Ectodermal cell (in vitro differentiated cells): ENCODE measurements at regions not wholly inside any gene's neighbourhood (a gene's known extent, or its start where the extent isn't known, plus 50 kb on each side); places are given as distances from the start of the nearest gene placed in this dataset.
"Not testable (repeated sequence)": the region's sequence is repeated elsewhere in the genome, so short reads cannot be mapped to it uniquely, and the experiment has no call there.

Experiments
- H3K27ac ChIP-seq: 2 replicates; pipeline ENCODE4 v1.7.0; 2013; ENCODE audit warnings: mild to moderate bottlenecking, low read depth, low read length; ENCODE audit not compliant: insufficient read depth, poor library complexity, severe bottlenecking
- H3K27me3 ChIP-seq: 2 replicates; pipeline ENCODE4 v1.7.0; 2013; ENCODE audit warnings: mild to moderate bottlenecking, low read length; ENCODE audit not compliant: insufficient read depth, control insufficient read depth, poor library complexity, severe bottlenecking
- H3K36me3 ChIP-seq: one replicate; pipeline ENCODE4 v1.7.0; 2013; ENCODE audit warnings: low read length; ENCODE audit not compliant: control insufficient read depth, insufficient read depth
- H3K4me1 ChIP-seq: one replicate; pipeline ENCODE4 v1.7.0; 2013; ENCODE audit warnings: low read length; ENCODE audit not compliant: control insufficient read depth, insufficient read depth
- H3K4me3 ChIP-seq: 2 replicates; pipeline ENCODE4 v1.7.0; 2013; ENCODE audit warnings: low read depth, low read length, control low read depth; ENCODE audit not compliant: insufficient read depth
- H3K9me3 ChIP-seq: 2 replicates; pipeline ENCODE4 v1.7.0; 2013; ENCODE audit warnings: mild to moderate bottlenecking, low read length, moderate library complexity; ENCODE audit not compliant: control insufficient read depth
- WGBS, 2 experiments: methylation state at CpG; one replicate each; pipeline ENCODE4 v1.1.7; 2013; ENCODE audit warnings: missing lambda C conversion rate in 2 of 2; 5-methylcytosine and 5-hydroxymethylcytosine counted together

DNA sequence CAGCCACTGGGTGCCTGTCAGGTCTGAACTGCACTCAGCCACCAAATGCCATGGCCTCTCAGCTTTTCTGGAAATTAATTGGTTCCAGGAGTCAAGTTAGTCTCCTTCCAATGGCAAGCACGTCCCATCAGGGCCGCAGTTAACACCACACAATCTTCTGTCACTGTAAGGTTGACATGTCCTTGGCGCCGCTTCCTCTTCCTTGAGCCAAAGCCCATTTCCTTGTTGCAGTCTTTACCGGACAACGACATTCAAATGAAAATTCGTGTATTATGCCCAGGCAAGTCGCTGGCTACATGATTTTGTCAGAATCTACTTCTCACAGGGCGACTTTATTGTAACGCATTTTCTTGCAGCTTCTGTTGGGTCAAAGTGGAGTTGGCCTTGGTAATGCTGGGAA is 430.6 kb upstream of the KAZN start:
- 94 to 96% methylated on average over 10 of the region's 10 CpGs for WGBS, 2 experiments
- Histone ChIP-seq H3K27ac (no peak overlapping the region), H3K27me3 (no peaks in the 10 kb centered on the region), H3K4me3 (no peak overlapping the region), H3K4me1 (no peaks in the 10 kb centered on the region), H3K9me3 (no peaks in the 10 kb centered on the region), H3K36me3 (no peaks in the 10 kb centered on the region)

DNA sequence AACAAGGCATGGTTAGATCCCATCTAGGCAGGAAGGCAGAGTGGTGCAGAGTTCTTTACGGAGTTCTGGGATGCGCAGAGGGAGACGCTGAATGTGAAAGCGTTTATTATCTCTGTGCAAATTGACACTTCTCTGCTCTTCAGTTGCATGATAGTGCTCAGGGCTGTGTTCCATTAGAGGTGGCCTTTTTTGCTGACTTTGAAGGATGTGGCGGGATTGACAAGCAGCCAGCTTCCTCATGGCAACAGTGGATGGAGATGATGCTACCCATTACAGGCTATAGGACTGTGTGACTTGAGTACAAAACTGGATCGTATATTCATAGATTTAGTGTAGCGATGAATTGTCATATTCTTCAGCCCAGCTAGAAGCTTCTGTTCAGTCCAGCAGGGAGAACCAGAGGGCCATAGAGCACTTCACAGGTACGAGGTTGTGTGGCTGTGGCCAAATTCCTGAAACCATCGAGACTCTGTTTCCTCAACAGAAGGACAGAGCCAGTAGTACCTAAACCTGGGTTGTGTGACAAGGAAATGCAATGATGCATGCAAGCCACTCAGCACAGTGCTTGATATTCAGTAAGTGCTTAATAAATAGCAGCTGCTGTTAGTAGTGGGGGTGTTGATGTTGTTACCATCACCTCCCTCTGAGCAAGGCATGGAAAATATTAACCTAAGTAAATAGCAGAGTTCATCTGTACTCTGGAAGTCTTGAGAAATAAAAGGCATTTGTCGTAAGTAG is 430.0 kb upstream of the KAZN start:
- no peaks in the 10 kb centered on the region for H3K27me3 ChIP-seq
- WGBS, 2 experiments, result 96 to 97% methylated on average over 10 of the region's 10 CpGs
- H3K4me1 ChIP-seq, result no peaks in the 10 kb centered on the region
- H3K9me3 ChIP-seq, result no peaks in the 10 kb centered on the region
- H3K4me3 ChIP-seq, result no peak overlapping the region
- no peak overlapping the region for H3K27ac ChIP-seq
- H3K36me3 ChIP-seq, result no peaks in the 10 kb centered on the region

DNA sequence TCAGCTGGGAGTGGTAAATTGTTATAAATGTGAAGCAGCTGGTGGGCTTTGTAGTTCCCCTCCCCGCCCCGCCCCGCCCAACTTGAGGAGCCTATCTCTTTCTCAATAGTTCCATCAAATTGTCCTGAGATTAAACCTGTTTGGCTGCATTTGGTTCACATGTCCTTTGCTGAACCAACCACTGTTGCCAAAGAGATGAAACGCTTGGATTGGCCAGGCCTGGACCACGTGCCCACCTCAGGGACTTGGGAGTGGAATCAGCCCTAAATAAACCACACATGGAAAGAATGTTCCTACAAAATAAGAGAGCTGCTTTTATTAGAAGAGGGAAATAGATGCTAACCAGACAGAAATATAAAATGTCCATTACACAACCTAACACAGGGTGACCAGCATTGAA is 424.9 kb upstream of the KAZN start:
- Histone ChIP-seq H3K4me3 (no peak overlapping the region), H3K4me1 (no peaks in the 10 kb centered on the region), H3K9me3 (no peaks in the 10 kb centered on the region), H3K36me3 (no peaks in the 10 kb centered on the region), H3K27me3 (no peaks in the 10 kb centered on the region), H3K27ac (no peak overlapping the region)
- 91 to 95% methylated on average over 5 of the region's 5 CpGs for WGBS, 2 experiments

DNA sequence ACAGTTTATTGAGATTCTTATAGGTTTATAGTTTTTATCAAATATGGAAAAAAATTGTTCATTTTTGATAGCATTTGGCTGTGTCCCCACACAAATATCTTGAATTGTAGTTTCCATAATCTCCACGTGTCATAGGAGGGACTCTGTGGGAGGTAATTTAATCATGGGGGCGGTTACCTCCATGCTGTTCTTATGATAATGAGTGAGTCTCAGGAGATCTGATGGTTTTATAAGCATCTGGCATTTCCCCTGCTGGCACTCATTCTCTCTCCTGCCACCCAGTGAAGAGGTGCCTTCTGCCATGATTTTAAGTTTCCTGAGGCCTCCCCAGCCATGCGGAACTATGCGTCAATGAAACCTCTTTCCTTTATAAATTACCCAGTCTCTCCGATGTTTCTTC is 420.6 kb upstream of the KAZN start:
- not testable (repeated sequence) for H3K9me3 ChIP-seq, H3K36me3 ChIP-seq, H3K27me3 ChIP-seq, H3K4me3 ChIP-seq, H3K27ac ChIP-seq
- WGBS, 2 experiments, result 59 to 61% methylated on average over 5 of the region's 5 CpGs
- H3K4me1 ChIP-seq, result peaks cover 15% of the 10 kb centered on the region

DNA sequence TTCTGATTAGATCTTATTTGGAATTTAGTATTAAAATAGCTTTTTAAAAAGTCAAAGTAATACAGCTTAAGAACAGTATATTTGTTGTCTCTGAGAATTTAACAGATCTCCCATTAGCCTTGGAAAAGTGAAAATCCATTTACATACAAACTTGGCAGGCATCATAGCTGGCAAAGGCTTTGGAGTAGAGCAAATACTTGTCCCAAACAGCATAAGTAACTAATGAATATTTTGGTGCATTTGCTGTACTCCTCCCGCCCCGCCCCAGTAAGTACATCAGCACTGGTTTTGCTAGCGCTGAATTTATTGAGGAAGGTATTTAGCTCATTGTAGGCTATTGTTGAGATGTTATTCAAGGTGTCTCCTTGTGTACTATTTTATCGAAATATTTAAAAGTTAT is 417.7 kb upstream of the KAZN start:
- Histone ChIP-seq H3K4me3 (no peak overlapping the region), H3K36me3 (no peaks in the 10 kb centered on the region), H3K4me1 (peaks cover 18% of the 10 kb centered on the region), H3K27ac (no peak overlapping the region), H3K27me3 (no peaks in the 10 kb centered on the region), H3K9me3 (no peaks in the 10 kb centered on the region)
- 72 to 73% methylated on average over 4 of the region's 4 CpGs for WGBS, 2 experiments

DNA sequence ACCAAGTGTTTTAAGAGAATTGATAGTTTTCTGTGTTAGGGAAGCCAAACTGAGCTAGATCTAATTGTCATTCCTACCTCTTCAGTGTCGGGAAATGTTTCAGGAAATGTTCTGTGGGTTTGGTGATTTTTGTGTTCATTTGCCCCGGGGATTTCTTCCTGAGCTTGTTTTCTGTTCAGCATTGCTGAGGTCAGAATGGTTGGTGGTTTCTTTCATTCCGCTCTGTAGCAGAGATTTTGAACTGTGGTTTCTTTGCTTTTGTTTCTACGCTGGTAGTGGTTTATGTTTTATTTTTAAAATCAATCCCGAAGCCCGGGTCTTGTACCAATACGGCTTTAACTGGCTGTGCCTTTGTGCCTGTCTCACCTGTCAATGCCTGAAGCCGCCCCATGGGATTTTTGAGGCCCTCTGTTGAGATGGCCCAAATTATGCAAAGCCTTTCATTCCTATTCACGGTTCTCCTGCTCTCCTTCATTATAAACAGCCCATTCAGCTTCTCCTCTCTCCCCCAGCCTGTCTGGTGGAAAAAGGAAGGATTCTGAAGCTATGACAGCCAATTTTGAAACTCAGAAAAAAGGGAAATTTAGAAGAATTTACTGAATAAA is 417.2 kb upstream of the KAZN start:
- WGBS, 2 experiments, result 59 to 60% methylated on average over 9 of the region's 9 CpGs
- Histone ChIP-seq H3K4me3 (no peak overlapping the region), H3K27ac (no peak overlapping the region), H3K4me1 (peaks cover 18% of the 10 kb centered on the region), H3K27me3 (no peaks in the 10 kb centered on the region), H3K36me3 (no peaks in the 10 kb centered on the region), H3K9me3 (no peaks in the 10 kb centered on the region)

DNA sequence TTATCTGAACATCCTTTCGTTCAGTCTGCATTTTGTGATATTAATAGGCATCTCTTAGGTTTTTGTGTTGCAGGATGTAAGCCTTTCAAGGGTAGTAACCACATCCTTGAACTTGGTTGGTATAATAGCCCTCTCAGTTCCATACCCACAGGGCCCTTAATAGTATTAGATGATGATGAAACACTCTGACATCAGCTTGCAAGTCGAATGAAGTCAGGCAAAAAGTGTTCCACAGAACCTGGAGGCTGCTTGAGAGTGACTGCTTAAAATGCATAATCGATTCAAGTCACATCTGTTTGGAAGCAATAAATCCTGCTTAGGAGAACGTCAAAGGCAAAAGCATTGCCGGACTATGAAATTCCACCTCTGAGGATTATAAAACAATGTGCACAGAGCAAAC is 415.6 kb upstream of the KAZN start:
- Histone ChIP-seq H3K4me1 (peaks cover 18% of the 10 kb centered on the region), H3K27me3 (no peaks in the 10 kb centered on the region), H3K36me3 (no peaks in the 10 kb centered on the region), H3K9me3 (no peaks in the 10 kb centered on the region), H3K4me3 (no peak overlapping the region), H3K27ac (no peak overlapping the region)
- 94 to 98% methylated on average over 5 of the region's 5 CpGs for WGBS, 2 experiments

DNA sequence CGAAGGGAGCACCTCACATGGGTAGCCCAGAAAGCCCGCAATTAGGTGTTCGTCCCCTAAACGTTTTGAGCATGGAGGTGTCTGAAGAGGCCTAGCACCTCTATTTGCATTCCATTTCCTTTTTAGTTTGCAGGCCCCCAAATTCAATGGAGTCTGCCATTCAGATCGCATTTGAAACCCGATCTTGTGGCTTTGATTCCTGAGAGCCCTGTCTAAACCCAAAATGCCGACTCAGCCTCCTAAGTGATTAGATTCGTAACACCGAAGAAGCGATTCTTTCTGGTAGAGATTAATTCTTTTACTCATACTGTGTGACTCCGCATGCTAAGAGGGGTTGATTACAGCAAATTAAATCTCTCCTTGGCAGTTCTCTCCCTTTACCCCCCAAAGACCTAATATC is 415.2 kb upstream of the KAZN start:
- no peak overlapping the region for H3K4me3 ChIP-seq
- H3K27ac ChIP-seq, result no peak overlapping the region
- H3K36me3 ChIP-seq, result no peaks in the 10 kb centered on the region
- H3K27me3 ChIP-seq, result no peaks in the 10 kb centered on the region
- H3K4me1 ChIP-seq, result peaks cover 18% of the 10 kb centered on the region
- no peaks in the 10 kb centered on the region for H3K9me3 ChIP-seq
- WGBS, 2 experiments, result 75 to 80% methylated on average over 8 to 10 of the region's 11 CpGs

DNA sequence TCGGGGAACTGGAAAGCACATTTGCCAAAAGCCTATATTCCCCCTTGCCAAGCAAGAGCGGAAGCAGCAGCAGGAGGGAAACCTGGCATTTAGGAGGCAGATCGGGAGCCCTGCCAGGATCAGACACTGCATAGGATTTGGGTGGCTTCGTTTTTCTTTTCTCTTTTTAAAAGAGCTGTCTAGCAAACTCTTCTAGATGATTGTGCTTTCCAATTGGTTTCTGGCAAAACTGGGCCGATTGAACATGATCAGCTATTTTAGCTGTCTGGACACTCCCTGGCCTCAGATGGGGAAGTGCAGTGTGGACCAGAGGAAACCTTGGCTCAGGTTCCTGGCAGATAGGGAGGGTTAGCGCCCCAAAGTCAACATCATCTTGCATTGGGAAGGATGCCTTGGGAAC is 414.0 kb upstream of the KAZN start:
- Histone ChIP-seq H3K4me3 (no peak overlapping the region), H3K4me1 (peaks cover 18% of the 10 kb centered on the region), H3K9me3 (no peaks in the 10 kb centered on the region), H3K27ac (no peak overlapping the region), H3K27me3 (no peaks in the 10 kb centered on the region), H3K36me3 (no peaks in the 10 kb centered on the region)
- WGBS, 2 experiments, result 91 to 92% methylated on average over 6 of the region's 6 CpGs

DNA sequence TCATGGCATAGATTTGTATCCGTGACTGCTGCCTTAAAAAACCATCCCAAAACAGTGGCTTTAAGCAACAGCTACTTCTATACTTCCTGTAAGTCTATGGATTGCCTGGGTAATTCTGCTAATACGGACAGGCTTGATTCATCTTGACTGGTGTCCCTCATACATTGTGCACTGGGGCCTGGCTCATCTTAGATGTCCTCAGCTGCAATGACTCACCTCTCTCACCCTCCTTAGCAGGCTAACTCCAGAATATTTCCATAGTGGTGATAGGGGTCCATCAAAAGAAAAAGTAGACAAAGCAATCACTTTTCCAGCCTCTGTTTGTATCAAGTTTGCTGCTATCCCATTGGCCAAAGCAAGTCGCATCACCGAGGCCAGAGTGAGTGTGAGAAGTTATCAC is 409.1 kb upstream of the KAZN start:
- H3K4me1 ChIP-seq, result peaks cover 1% of the 10 kb centered on the region
- 94 to 96% methylated on average over 2 to 4 of the region's 4 CpGs for WGBS, 2 experiments
- H3K9me3 ChIP-seq, result no peaks in the 10 kb centered on the region
- no peaks in the 10 kb centered on the region for H3K36me3 ChIP-seq
- H3K4me3 ChIP-seq, result no peak overlapping the region
- no peak overlapping the region for H3K27ac ChIP-seq
- no peaks in the 10 kb centered on the region for H3K27me3 ChIP-seq
